GM12875 (cell line): ENCODE measurements at regions not wholly inside any gene's neighbourhood (a gene's known extent, or its start where the extent isn't known, plus 50 kb on each side); places are given as distances from the start of the nearest gene placed in this dataset.

Experiments used
- H3K4me3 ChIP-seq: one replicate; pipeline ENCODE4 v1.5.1; 2011; ENCODE audit warnings: low read depth, low read length, control low read depth
- CTCF ChIP-seq: IDR thresholded peaks from 2 replicates; pipeline ENCODE4 v1.5.1; 2011; ENCODE audit warnings: low read depth, mild to moderate bottlenecking, control low read depth, inconsistent platforms, low read length, moderate library complexity, borderline replicate concordance; ENCODE audit not compliant: insufficient read depth

DNA sequence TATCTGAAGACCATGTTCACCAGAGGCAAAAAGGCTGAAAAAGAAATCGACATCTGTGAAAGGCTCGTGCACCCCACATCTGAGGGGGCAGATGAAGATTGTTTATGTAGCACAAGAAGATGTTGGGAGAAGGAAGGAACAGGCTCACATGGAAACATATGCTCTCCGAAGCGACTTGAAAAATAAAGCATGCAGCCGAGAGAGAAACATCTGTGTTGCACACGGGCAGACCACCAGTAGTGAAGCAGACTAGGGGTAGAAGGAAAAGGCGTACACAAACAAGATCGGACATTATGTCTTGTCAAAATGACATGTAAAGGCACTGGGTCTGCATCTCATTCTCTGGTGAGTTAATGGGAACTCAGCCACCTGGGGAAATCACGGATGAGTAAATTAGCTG is 356.5 kb downstream of the ZIC4 start:
- H3K4me3 ChIP-seq, result no peak overlapping the region
- TF ChIP-seq CTCF, result no peak

- TF ChIP-seq CTCF, result no peak
- no peak overlapping the region for H3K4me3 ChIP-seq
These were observed 357.0 kb downstream of the ZIC4 start for GRCh38 chr3:147049305-147049704.

- no peak for TF ChIP-seq CTCF
- H3K4me3 ChIP-seq, result no peak overlapping the region
These were observed 359.4 kb downstream of the ZIC4 start for GRCh38 chr3:147046916-147047315.

GRCh38 chr3:147038481-147038880 is 367.9 kb downstream of the ZIC4 start:
- no peak overlapping the region for H3K4me3 ChIP-seq
- TF ChIP-seq CTCF, result no peak

GRCh38 chr3:147034359-147034758 is 372.0 kb downstream of the ZIC4 start:
- no peak overlapping the region for H3K4me3 ChIP-seq
- TF ChIP-seq CTCF, result no peak

DNA sequence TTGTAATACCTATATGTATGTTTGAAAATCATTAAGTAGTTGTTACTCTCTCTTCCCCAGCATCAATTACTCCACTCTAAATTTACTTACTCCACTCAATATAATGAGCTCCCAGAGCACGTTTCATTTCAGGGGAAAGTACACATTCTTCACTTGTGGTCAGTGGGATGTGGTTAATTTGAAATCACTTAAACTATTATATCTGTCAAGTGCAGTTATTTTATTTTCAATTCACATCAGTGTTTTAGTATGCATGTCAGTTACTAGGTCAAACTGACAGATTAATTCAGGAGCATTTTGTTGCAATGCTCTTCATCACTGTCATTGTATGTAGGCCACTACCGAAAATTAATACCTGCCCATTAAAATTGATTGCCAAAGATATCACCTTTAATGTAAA is 376.1 kb downstream of the ZIC4 start:
- H3K4me3 ChIP-seq, result no peak overlapping the region
- TF ChIP-seq CTCF, result no peak

GRCh38 chr3:147015334-147015733 is 391.0 kb downstream of the ZIC4 start:
- no peak for TF ChIP-seq CTCF
- no peak overlapping the region for H3K4me3 ChIP-seq
